ENCODE measurements at regions not wholly inside any gene's neighbourhood (a gene's known extent, or its start where the extent isn't known, plus 50 kb on each side); places are given as distances from the start of the nearest gene placed in this dataset.

GRCh38 chr3:193140381-193140780 lies 100.6 kb upstream of the PLAAT1 start:
- no peak overlapping the region for H2BK120ac ChIP-seq (ENCODE audit: low read depth, low read length)
- H3K27me3 ChIP-seq (ENCODE audit: control insufficient read depth in 1 of 2, insufficient read depth in 1 of 2, low read length in 2 of 2) = no peaks in the 10 kb centered on the region
- H2AFZ ChIP-seq (ENCODE audit: low read depth, low read length) = no peak overlapping the region
- no peaks in the 10 kb centered on the region for H3K9me3 ChIP-seq (ENCODE audit: control insufficient read depth, low read length)
- no peaks in the 10 kb centered on the region for H3K4me1 ChIP-seq (ENCODE audit: control insufficient read depth, insufficient read depth, low read depth, low read length)
- H3K9ac ChIP-seq (ENCODE audit: low read length) = no peak overlapping the region
- H3K4me2 ChIP-seq (ENCODE audit: low read length, poor library complexity, severe bottlenecking) = no peak overlapping the region
- no peak overlapping the region for H4K91ac ChIP-seq (ENCODE audit: low read length)
- no peak overlapping the region for H3K4me3 ChIP-seq (ENCODE audit: insufficient read depth in 1 of 2, low read depth in 1 of 2, low read length in 2 of 2)
- DNase-seq = no peak
- 88% methylated on average over 2 of the region's 2 CpGs for WGBS
- no peak overlapping the region for H2AK5ac ChIP-seq (ENCODE audit: low read length, severe bottlenecking)
- no peak overlapping the region for H4K8ac ChIP-seq (ENCODE audit: low read length)
- H3K79me1 ChIP-seq (replicated peaks; ENCODE audit: low read length, poor library complexity, severe bottlenecking) = no peaks in the 10 kb centered on the region
- no peak overlapping the region for H2BK5ac ChIP-seq (ENCODE audit: low read depth, low read length, poor library complexity, severe bottlenecking)
- H3K4ac ChIP-seq (ENCODE audit: low read depth in 1 of 2, low read length in 2 of 2) = no peak overlapping the region
- no peak overlapping the region for H3K27ac ChIP-seq (ENCODE audit: low read length, poor library complexity, severe bottlenecking)
- H3K23ac ChIP-seq (ENCODE audit: low read length in 2 of 2) = no peak overlapping the region
- no peak overlapping the region for H3K18ac ChIP-seq (ENCODE audit: low read depth in 1 of 2, low read length in 2 of 2)
- H3K36me3 ChIP-seq (ENCODE audit: control insufficient read depth in 1 of 2, insufficient read depth in 2 of 2, low read depth in 1 of 2, low read length in 2 of 2) = no peaks in the 10 kb centered on the region
- no peak overlapping the region for H2BK15ac ChIP-seq (ENCODE audit: low read depth, poor library complexity, severe bottlenecking)
- H3K14ac ChIP-seq (ENCODE audit: low read length in 2 of 2) = no peak overlapping the region
- no peak overlapping the region for H2BK12ac ChIP-seq (ENCODE audit: low read length in 2 of 2)

DNA sequence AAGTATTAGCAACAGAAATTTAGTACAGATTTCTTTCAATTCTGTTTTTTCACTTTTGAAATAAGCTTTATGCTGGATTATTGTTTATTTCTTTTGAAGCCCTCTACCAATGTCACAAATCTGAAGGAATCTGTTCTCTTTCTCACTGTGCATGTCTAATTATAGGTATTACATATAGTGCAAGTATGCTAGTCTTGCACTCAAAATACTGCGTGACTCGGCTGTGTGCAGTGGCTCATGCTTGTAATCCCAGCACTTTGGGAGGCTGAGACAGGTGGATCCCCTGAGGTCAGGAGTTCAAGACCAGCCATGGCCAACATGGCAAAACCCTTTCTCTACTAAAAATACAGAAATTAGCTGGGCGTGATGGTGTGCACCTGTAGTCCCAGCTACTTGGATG lies 95.8 kb upstream of the PLAAT1 start:
- Histone ChIP-seq H2BK5ac (ENCODE audit: low read depth, low read length, poor library complexity, severe bottlenecking) (no peak overlapping the region), H3K18ac (ENCODE audit: low read depth in 1 of 2, low read length in 2 of 2) (no peak overlapping the region), H4K91ac (ENCODE audit: low read length) (no peak overlapping the region), H3K36me3 (ENCODE audit: control insufficient read depth in 1 of 2, insufficient read depth in 2 of 2, low read depth in 1 of 2, low read length in 2 of 2) (no peaks in the 10 kb centered on the region), H2AK5ac (ENCODE audit: low read length, severe bottlenecking) (no peak overlapping the region), H3K4me2 (ENCODE audit: low read length, poor library complexity, severe bottlenecking) (no peak overlapping the region), H2BK120ac (ENCODE audit: low read depth, low read length) (no peak overlapping the region), H3K9ac (ENCODE audit: low read length) (no peak overlapping the region), H2AFZ (ENCODE audit: low read depth, low read length) (no peak overlapping the region), H3K27ac (ENCODE audit: low read length, poor library complexity, severe bottlenecking) (no peak overlapping the region), H3K27me3 (ENCODE audit: control insufficient read depth in 1 of 2, insufficient read depth in 1 of 2, low read length in 2 of 2) (no peaks in the 10 kb centered on the region), H3K4me3 (ENCODE audit: insufficient read depth in 1 of 2, low read depth in 1 of 2, low read length in 2 of 2) (no peak overlapping the region), H3K4ac (ENCODE audit: low read depth in 1 of 2, low read length in 2 of 2) (no peak overlapping the region), H2BK12ac (ENCODE audit: low read length in 2 of 2) (no peak overlapping the region), H3K23ac (ENCODE audit: low read length in 2 of 2) (no peak overlapping the region), H3K9me3 (ENCODE audit: control insufficient read depth, low read length) (no peaks in the 10 kb centered on the region), H3K79me1 (replicated peaks; ENCODE audit: low read length, poor library complexity, severe bottlenecking) (no peaks in the 10 kb centered on the region), H2BK15ac (ENCODE audit: low read depth, poor library complexity, severe bottlenecking) (no peak overlapping the region), H4K8ac (ENCODE audit: low read length) (no peak overlapping the region), H3K4me1 (ENCODE audit: control insufficient read depth, insufficient read depth, low read depth, low read length) (no peaks in the 10 kb centered on the region), H3K14ac (ENCODE audit: low read length in 2 of 2) (no peak overlapping the region)
- DNase-seq = no peak
- 71% methylated on average over 3 of the region's 3 CpGs for WGBS

DNA sequence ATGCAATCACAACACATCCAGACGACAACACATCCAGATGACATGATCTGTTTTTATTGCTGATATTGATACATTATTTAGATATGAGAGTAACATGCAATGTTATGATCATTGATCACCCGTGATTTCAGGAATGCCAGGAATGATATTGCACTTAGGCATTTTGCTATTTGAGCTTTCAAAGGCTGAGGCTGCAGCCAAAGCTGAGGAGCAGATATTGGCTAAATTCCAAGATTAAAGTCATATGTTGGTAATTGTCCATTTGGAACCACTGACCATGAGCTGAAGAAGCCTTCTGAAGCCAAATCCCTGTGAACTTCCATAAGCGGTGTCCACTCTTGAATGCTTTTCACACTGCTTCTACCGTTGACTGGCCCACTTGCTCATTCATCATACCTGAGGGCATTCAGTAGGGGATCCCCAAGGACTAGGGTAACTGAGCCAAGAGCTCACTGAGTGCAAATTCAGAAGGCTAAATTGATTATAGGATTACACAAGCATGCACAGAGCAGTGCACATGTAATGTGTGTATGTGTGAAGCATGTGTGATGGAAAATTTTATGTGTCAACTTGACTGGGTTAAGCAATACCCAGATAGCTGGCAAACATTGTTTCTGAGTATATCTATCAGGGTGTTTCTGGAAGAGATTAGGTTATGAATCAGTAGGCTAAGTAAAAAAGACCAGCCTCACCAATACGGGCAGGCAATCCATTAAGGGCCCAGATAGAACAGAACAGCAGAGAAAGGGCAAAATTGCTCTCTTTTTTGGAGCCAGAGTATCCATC lies 92.1 kb upstream of the PLAAT1 start:
- WGBS = 85% methylated on average over 4 of the region's 5 CpGs
- H2BK12ac ChIP-seq (ENCODE audit: low read length in 2 of 2) = no peak overlapping the region
- no peaks in the 10 kb centered on the region for H3K9me3 ChIP-seq (ENCODE audit: control insufficient read depth, low read length)
- H3K4me1 ChIP-seq (ENCODE audit: control insufficient read depth, insufficient read depth, low read depth, low read length) = no peaks in the 10 kb centered on the region
- H2AFZ ChIP-seq (ENCODE audit: low read depth, low read length) = no peak overlapping the region
- no peak overlapping the region for H2BK120ac ChIP-seq (ENCODE audit: low read depth, low read length)
- H4K8ac ChIP-seq (ENCODE audit: low read length) = no peak overlapping the region
- H3K18ac ChIP-seq (ENCODE audit: low read depth in 1 of 2, low read length in 2 of 2) = no peak overlapping the region
- no peak overlapping the region for H3K23ac ChIP-seq (ENCODE audit: low read length in 2 of 2)
- H2AK5ac ChIP-seq (ENCODE audit: low read length, severe bottlenecking) = no peak overlapping the region
- H3K27me3 ChIP-seq (ENCODE audit: control insufficient read depth in 1 of 2, insufficient read depth in 1 of 2, low read length in 2 of 2) = no peaks in the 10 kb centered on the region
- no peak overlapping the region for H3K14ac ChIP-seq (ENCODE audit: low read length in 2 of 2)
- no peak overlapping the region for H3K4me2 ChIP-seq (ENCODE audit: low read length, poor library complexity, severe bottlenecking)
- H2BK15ac ChIP-seq (ENCODE audit: low read depth, poor library complexity, severe bottlenecking) = no peak overlapping the region
- no peak overlapping the region for H3K4me3 ChIP-seq (ENCODE audit: insufficient read depth in 1 of 2, low read depth in 1 of 2, low read length in 2 of 2)
- no peak overlapping the region for H2BK5ac ChIP-seq (ENCODE audit: low read depth, low read length, poor library complexity, severe bottlenecking)
- DNase-seq = no peak
- no peak overlapping the region for H3K4ac ChIP-seq (ENCODE audit: low read depth in 1 of 2, low read length in 2 of 2)
- no peak overlapping the region for H3K9ac ChIP-seq (ENCODE audit: low read length)
- no peak overlapping the region for H4K91ac ChIP-seq (ENCODE audit: low read length)
- H3K36me3 ChIP-seq (ENCODE audit: control insufficient read depth in 1 of 2, insufficient read depth in 2 of 2, low read depth in 1 of 2, low read length in 2 of 2) = no peaks in the 10 kb centered on the region
- no peak overlapping the region for H3K27ac ChIP-seq (ENCODE audit: low read length, poor library complexity, severe bottlenecking)
- H3K79me1 ChIP-seq (replicated peaks; ENCODE audit: low read length, poor library complexity, severe bottlenecking) = no peaks in the 10 kb centered on the region

DNA sequence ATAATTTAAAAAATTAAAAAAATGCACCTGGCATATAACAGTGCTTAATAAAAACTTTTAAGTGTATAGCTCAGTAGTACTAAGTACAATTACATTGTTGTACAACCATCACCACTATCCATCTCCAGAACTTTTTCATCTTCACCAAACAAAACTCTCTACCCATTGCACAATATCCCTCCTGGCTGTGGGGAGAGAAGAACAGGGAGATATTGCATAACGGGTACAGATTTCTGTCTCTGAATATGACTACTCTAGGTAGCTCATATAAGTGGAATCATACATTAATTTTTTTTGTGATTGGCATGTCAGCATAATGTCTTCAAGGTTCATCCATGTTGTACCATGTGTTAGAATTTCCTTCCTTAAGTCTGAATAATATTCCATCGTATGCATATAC lies 91.0 kb upstream of the PLAAT1 start:
- H2BK12ac ChIP-seq (ENCODE audit: low read length in 2 of 2) = no peak overlapping the region
- no peak overlapping the region for H3K4me3 ChIP-seq (ENCODE audit: insufficient read depth in 1 of 2, low read depth in 1 of 2, low read length in 2 of 2)
- no peaks in the 10 kb centered on the region for H3K9me3 ChIP-seq (ENCODE audit: control insufficient read depth, low read length)
- H4K91ac ChIP-seq (ENCODE audit: low read length) = no peak overlapping the region
- H2BK5ac ChIP-seq (ENCODE audit: low read depth, low read length, poor library complexity, severe bottlenecking) = no peak overlapping the region
- no peak overlapping the region for H3K23ac ChIP-seq (ENCODE audit: low read length in 2 of 2)
- no peak overlapping the region for H3K27ac ChIP-seq (ENCODE audit: low read length, poor library complexity, severe bottlenecking)
- no peak overlapping the region for H2AK5ac ChIP-seq (ENCODE audit: low read length, severe bottlenecking)
- no peaks in the 10 kb centered on the region for H3K4me1 ChIP-seq (ENCODE audit: control insufficient read depth, insufficient read depth, low read depth, low read length)
- no peak overlapping the region for H2AFZ ChIP-seq (ENCODE audit: low read depth, low read length)
- H3K9ac ChIP-seq (ENCODE audit: low read length) = no peak overlapping the region
- H2BK15ac ChIP-seq (ENCODE audit: low read depth, poor library complexity, severe bottlenecking) = no peak overlapping the region
- H3K27me3 ChIP-seq (ENCODE audit: control insufficient read depth in 1 of 2, insufficient read depth in 1 of 2, low read length in 2 of 2) = no peaks in the 10 kb centered on the region
- no peak overlapping the region for H3K4ac ChIP-seq (ENCODE audit: low read depth in 1 of 2, low read length in 2 of 2)
- no peaks in the 10 kb centered on the region for H3K36me3 ChIP-seq (ENCODE audit: control insufficient read depth in 1 of 2, insufficient read depth in 2 of 2, low read depth in 1 of 2, low read length in 2 of 2)
- H3K14ac ChIP-seq (ENCODE audit: low read length in 2 of 2) = no peak overlapping the region
- no peak overlapping the region for H3K18ac ChIP-seq (ENCODE audit: low read depth in 1 of 2, low read length in 2 of 2)
- no peak overlapping the region for H4K8ac ChIP-seq (ENCODE audit: low read length)
- H3K79me1 ChIP-seq (replicated peaks; ENCODE audit: low read length, poor library complexity, severe bottlenecking) = no peaks in the 10 kb centered on the region
- no peak for DNase-seq
- no peak overlapping the region for H3K4me2 ChIP-seq (ENCODE audit: low read length, poor library complexity, severe bottlenecking)
- no peak overlapping the region for H2BK120ac ChIP-seq (ENCODE audit: low read depth, low read length)
- WGBS = no CpG with 5 or more reads among the region's 2 CpGs
